ENCODE measurements at regions not wholly inside any gene's neighbourhood (a gene's known extent, or its start where the extent isn't known, plus 50 kb on each side); places are given as distances from the start of the nearest gene placed in this dataset.
A peak's percentile ranks its signal among the peaks of the same experiment; 100 is the strongest.
"Not testable (repeated sequence)": the region's sequence is repeated elsewhere in the genome, so short reads cannot be mapped to it uniquely, and the experiment has no call there.

DNA sequence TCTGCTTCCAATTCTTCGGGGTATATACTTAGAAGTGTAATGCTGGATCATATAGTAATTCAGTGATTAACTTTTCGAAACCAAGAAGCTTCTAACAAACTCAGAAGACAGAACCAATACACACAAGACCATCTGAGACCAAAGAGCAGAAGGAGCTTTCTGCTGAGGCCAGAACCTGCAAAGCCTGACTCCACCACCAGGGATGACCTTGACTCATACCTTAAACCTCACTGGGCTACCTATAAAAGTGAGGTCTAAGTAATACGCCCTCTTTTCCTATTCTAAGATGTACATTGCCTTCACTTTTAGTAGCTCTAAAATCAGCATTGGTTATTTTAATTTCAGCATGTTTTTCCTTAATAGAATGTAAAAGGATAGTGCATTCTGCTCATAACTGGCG lies 84.8 kb downstream of the FOXF2 start:
- intact Hi-C loops (cut with DNase I) = no loop called here
- H3K36me3 ChIP-seq = no peaks in the 10 kb centered on the region
- no peaks in the 10 kb centered on the region for H3K27me3 ChIP-seq
- DNase-seq (no peak), ATAC-seq (no peak)
- peaks cover 0 to 6% (median 0%) of the 10 kb centered on the region in 4 donors for H3K4me1 ChIP-seq
- no peak overlapping the region for H3K27ac ChIP-seq
- 82% methylated on average over 4 of the region's 4 CpGs for WGBS (ENCODE audit: insufficient coverage, low coverage, low lambda C conversion rate, missing lambda C conversion rate)
- no peak for TF ChIP-seq POLR2A (IDR thresholded peaks at IDR 0.05)
- TF ChIP-seq, protein P1, sequence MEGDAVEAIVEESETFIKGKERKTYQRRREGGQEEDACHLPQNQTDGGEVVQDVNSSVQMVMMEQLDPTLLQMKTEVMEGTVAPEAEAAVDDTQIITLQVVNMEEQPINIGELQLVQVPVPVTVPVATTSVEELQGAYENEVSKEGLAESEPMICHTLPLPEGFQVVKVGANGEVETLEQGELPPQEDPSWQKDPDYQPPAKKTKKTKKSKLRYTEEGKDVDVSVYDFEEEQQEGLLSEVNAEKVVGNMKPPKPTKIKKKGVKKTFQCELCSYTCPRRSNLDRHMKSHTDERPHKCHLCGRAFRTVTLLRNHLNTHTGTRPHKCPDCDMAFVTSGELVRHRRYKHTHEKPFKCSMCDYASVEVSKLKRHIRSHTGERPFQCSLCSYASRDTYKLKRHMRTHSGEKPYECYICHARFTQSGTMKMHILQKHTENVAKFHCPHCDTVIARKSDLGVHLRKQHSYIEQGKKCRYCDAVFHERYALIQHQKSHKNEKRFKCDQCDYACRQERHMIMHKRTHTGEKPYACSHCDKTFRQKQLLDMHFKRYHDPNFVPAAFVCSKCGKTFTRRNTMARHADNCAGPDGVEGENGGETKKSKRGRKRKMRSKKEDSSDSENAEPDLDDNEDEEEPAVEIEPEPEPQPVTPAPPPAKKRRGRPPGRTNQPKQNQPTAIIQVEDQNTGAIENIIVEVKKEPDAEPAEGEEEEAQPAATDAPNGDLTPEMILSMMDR (IDR thresholded peaks at IDR 0.05) = no peak
- no peaks in the 10 kb centered on the region for H3K9me3 ChIP-seq
- no peak overlapping the region for H3K4me3 ChIP-seq

DNA sequence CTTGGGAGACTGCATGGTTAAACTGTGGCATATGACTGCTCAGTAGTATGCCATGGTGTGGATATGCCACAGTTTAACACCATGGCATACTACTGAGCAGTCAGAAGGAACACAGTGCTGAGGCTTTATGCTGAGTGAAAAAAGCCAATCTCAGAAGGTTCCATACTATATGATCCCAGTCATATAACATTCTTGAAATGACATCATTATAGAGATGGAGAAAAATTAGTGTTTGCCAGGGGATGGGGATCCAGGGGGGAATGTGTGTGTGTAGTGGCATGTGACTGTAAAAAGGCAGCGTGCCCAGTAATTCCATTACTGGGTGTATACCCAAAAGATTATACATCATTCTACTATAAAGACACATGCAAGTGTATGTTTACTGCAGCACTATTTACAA lies 85.8 kb downstream of the FOXF2 start:
- Histone ChIP-seq H3K27ac (no peak overlapping the region), H3K4me1 (peaks cover 0 to 16% (median 2%) of the 10 kb centered on the region in 4 donors), H3K9me3 (no peaks in the 10 kb centered on the region), H3K36me3 (no peaks in the 10 kb centered on the region), H3K4me3 (no peak overlapping the region), H3K27me3 (no peaks in the 10 kb centered on the region)
- WGBS (ENCODE audit: insufficient coverage, low coverage, low lambda C conversion rate, missing lambda C conversion rate) = 92% methylated on average over 1 of the region's 1 CpG
- intact Hi-C loops (cut with DNase I) = no loop called here
- no peak for TF ChIP-seq POLR2A (IDR thresholded peaks at IDR 0.05)
- TF ChIP-seq, protein P1 (IDR thresholded peaks at IDR 0.05) = no peak
- ATAC-seq (no peak), DNase-seq (no peak)

DNA sequence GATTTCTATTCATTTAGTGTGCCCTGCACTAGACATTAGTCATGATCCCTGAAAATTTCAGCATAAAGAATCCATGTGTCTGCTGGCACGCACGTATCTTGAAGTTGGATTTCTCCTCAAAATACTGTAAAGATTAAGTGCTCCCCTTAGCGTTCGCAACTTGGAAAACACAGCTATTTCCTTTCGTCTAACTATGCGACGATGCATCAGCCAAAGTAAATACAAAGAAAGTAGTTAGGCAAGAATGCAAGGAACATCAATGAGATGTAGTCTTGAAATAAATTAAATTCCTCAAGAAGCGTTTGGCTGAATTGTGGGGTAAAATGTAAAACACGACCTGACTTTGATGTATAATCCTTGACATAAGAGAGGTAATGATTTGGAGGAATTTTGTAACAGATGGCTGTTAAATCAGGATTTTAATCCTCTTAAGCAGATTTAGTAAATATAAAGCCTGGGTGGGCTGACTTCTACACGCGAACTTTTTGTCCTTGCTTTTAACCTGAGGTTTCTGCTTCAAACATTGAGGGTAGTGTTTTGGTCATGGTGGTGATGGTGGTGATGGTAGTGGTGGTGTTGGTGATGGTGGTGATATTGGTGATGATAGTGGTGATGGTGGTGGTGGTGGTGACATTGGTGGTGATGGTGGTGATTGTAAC lies 88.2 kb downstream of the FOXF2 start:
- DNase-seq (no peak), ATAC-seq (no peak)
- H3K27ac ChIP-seq = no peak overlapping the region
- no peak for TF ChIP-seq POLR2A (IDR thresholded peaks at IDR 0.05)
- TF ChIP-seq, protein P1 (IDR thresholded peaks at IDR 0.05) = no peak
- H3K4me3 ChIP-seq = no peak overlapping the region
- H3K36me3 ChIP-seq = no peaks in the 10 kb centered on the region
- no peaks in the 10 kb centered on the region for H3K27me3 ChIP-seq
- 67% methylated on average over 11 of the region's 11 CpGs for WGBS (ENCODE audit: insufficient coverage, low coverage, low lambda C conversion rate, missing lambda C conversion rate)
- no peaks in the 10 kb centered on the region for H3K9me3 ChIP-seq
- intact Hi-C loops (cut with DNase I) = no loop called here
- peaks cover 0 to 18% (median 3%) of the 10 kb centered on the region in 4 donors for H3K4me1 ChIP-seq

DNA sequence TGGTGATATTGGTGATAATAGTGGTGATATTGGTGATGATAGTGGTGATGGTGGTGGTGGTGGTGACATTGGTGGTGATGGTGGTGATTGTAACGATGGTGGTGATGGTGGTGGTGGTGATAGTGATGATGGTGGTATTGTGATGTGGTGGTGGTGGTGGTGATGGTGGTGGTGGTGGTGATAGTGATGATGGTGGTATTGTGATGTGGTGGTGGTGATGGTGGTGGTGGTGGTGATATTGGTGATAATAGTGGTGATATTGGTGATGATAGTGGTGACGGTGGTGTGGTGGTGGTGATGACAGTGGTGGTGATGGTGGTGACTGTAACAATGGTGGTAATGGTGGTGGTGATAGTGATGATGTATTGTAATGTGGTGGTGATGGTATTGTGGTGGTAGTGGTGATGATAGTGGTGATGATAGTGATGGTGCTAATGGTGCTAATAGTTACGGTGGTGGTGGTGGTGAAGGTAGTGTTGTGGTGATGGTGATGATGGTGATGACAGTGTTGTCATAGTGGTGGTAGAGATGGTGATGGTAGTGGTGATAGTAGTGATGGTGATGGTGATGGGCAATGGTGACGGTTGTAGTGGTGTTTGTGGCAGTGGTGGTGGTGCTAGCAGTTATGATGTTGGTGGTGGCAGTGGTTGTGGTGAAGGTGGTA lies 88.9 kb downstream of the FOXF2 start:
- H3K27me3 ChIP-seq; H3K27ac ChIP-seq; intact Hi-C loops (cut with DNase I); H3K9me3 ChIP-seq; H3K4me3 ChIP-seq; ATAC-seq; H3K36me3 ChIP-seq: not testable (repeated sequence)
- DNase-seq = peak in 1 of 3 donors; percentile 10
- WGBS (ENCODE audit: insufficient coverage, low coverage, low lambda C conversion rate, missing lambda C conversion rate) = 71% methylated on average over 4 of the region's 4 CpGs
- H3K4me1 ChIP-seq = peaks cover 0 to 18% (median 3%) of the 10 kb centered on the region in 4 donors

DNA sequence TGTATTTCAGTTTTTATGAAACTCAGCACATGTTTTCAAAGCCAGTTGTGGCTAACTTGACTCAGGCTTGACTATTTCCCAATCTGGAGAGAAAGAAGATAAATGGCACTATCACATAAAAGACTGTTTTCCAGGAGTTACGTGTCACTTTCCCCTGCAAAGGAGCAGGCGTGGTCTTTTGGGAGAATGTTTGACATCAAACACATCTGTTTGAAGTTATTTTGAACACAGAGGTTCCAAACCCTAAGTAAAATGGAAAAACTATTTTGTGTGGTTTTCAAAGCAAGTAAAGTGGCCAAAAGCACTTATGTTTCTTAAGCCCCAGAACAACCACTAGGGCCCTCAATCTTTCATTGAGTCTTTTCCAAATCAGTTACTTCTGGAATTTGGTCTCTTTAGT lies 89.7 kb downstream of the FOXF2 start:
- H3K36me3 ChIP-seq = no peaks in the 10 kb centered on the region
- H3K27ac ChIP-seq = peak overlapping the region in 2 of 3 donors; percentile 19 to 23
- H3K27me3 ChIP-seq = no peaks in the 10 kb centered on the region
- DNase-seq (no peak), ATAC-seq (peak in 2 of 4 donors; percentile 16 to 38)
- no peaks in the 10 kb centered on the region for H3K9me3 ChIP-seq
- 39% methylated on average over 2 of the region's 2 CpGs for WGBS (ENCODE audit: insufficient coverage, low coverage, low lambda C conversion rate, missing lambda C conversion rate)
- intact Hi-C loops (cut with DNase I) = no loop called here
- no peak for TF ChIP-seq POLR2A (IDR thresholded peaks at IDR 0.05)
- TF ChIP-seq, protein P1 (IDR thresholded peaks at IDR 0.05) = no peak
- H3K4me3 ChIP-seq = no peak overlapping the region
- peaks cover 0 to 18% (median 3%) of the 10 kb centered on the region in 4 donors for H3K4me1 ChIP-seq
